Urinary bladder (tissue), 3 donors: ENCODE measurements at regions not wholly inside any gene's neighbourhood (a gene's known extent, or its start where the extent isn't known, plus 50 kb on each side); places are given as distances from the start of the nearest gene placed in this dataset.
"Not testable (repeated sequence)": the region's sequence is repeated elsewhere in the genome, so short reads cannot be mapped to it uniquely, and the experiment has no call there.

Source experiments
- DNase-seq: peaks from one replicate; pipeline ENCODE4 v3.0.0-alpha.2; 2015; ENCODE audit errors: extremely low spot score
- H3K27ac ChIP-seq: one replicate; pipeline ENCODE4 v1.5.1; 2013; ENCODE audit warnings: low read depth, mild to moderate bottlenecking, moderate library complexity
- H3K36me3 ChIP-seq: one replicate; pipeline ENCODE4 v1.6.1; 2013; ENCODE audit warnings: mild to moderate bottlenecking, moderate library complexity; ENCODE audit not compliant: insufficient read depth
- H3K4me1 ChIP-seq: one replicate; pipeline ENCODE4 v1.6.1; 2013; ENCODE audit warnings: mild to moderate bottlenecking, moderate library complexity; ENCODE audit not compliant: insufficient read depth
- H3K4me3 ChIP-seq: one replicate; pipeline ENCODE4 v1.5.1; 2013; ENCODE audit warnings: low read depth, low read length
- WGBS: extraction: QIAGEN DNeasy Blood & Tissue Kit; methylation state at CpG from one replicate; pipeline ENCODE4 v1.1.7; 2013; 5-methylcytosine and 5-hydroxymethylcytosine counted together
- donor health status: healthy with polysubstance abuse.
- donor health status: healthy.

- Histone ChIP-seq H3K27ac (no peak overlapping the region), H3K36me3 (no peaks in the 10 kb centered on the region), H3K4me3 (no peak overlapping the region), H3K4me1 (no peaks in the 10 kb centered on the region)
- 50% methylated on average over 10 of the region's 10 CpGs for WGBS
- no peak for DNase-seq
Measured at GRCh38 chr6:27742833-27743573, 169.2 kb downstream of the OR2B2 start.

GRCh38 chr6:27739902-27740301 lies 172.3 kb downstream of the OR2B2 start:
- not testable (repeated sequence) for H3K36me3 ChIP-seq, H3K27ac ChIP-seq, DNase-seq, H3K4me3 ChIP-seq, H3K4me1 ChIP-seq
- 84% methylated on average over 8 of the region's 8 CpGs for WGBS

GRCh38 chr6:27736686-27737085 lies 175.5 kb downstream of the OR2B2 start:
- Histone ChIP-seq H3K27ac (no peak overlapping the region), H3K36me3 (no peaks in the 10 kb centered on the region), H3K4me1 (no peaks in the 10 kb centered on the region), H3K4me3 (no peak overlapping the region)
- DNase-seq: no peak
- 90% methylated on average over 4 of the region's 4 CpGs for whole genome bisulfite sequencing

- H3K4me1 ChIP-seq: no peaks in the 10 kb centered on the region
- no peaks in the 10 kb centered on the region for H3K36me3 ChIP-seq
- no peak for DNase-seq
- 82% methylated on average over 16 of the region's 16 CpGs for WGBS
- no peak overlapping the region for H3K27ac ChIP-seq
- no peak overlapping the region for H3K4me3 ChIP-seq
Measured at GRCh38 chr6:27728442-27728841, 183.8 kb downstream of the OR2B2 start.

- Histone ChIP-seq H3K4me3 (no peak overlapping the region), H3K36me3 (no peaks in the 10 kb centered on the region), H3K27ac (no peak overlapping the region), H3K4me1 (no peaks in the 10 kb centered on the region)
- 53% methylated on average over 10 of the region's 10 CpGs for WGBS
- no peak for DNase-seq
Measured at GRCh38 chr6:27726619-27727023, 185.6 kb downstream of the OR2B2 start.

GRCh38 chr6:27720607-27721580 lies 191.3 kb downstream of the OR2B2 start:
- Histone ChIP-seq H3K27ac (no peak overlapping the region), H3K4me3 (no peak overlapping the region), H3K4me1 (no peaks in the 10 kb centered on the region), H3K36me3 (no peaks in the 10 kb centered on the region)
- 35% methylated on average over 19 of the region's 19 CpGs for WGBS
- DNase-seq: no peak

- not testable (repeated sequence) for H3K27ac ChIP-seq, H3K4me3 ChIP-seq, H3K4me1 ChIP-seq, DNase-seq, H3K36me3 ChIP-seq
- WGBS: 74% methylated on average over 8 of the region's 8 CpGs
Measured at GRCh38 chr6:27719039-27719438, 193.2 kb downstream of the OR2B2 start.

GRCh38 chr6:27706431-27706830 lies 205.8 kb downstream of the OR2B2 start:
- Histone ChIP-seq H3K27ac (no peak overlapping the region), H3K4me1 (no peaks in the 10 kb centered on the region), H3K36me3 (no peaks in the 10 kb centered on the region), H3K4me3 (no peak overlapping the region)
- 88% methylated on average over 3 of the region's 3 CpGs for WGBS
- DNase-seq: no peak

- Histone ChIP-seq H3K4me3 (no peak overlapping the region), H3K4me1 (no peaks in the 10 kb centered on the region), H3K36me3 (no peaks in the 10 kb centered on the region), H3K27ac (no peak overlapping the region)
- 89% methylated on average over 6 of the region's 6 CpGs for WGBS
- no peak for DNase-seq
Measured at GRCh38 chr6:27700337-27700736, 211.9 kb downstream of the OR2B2 start.

- Histone ChIP-seq H3K4me1 (no peaks in the 10 kb centered on the region), H3K4me3 (no peak overlapping the region), H3K36me3 (no peaks in the 10 kb centered on the region), H3K27ac (no peak overlapping the region)
- WGBS: 43% methylated on average over 7 of the region's 7 CpGs
- no peak for DNase-seq
Measured at GRCh38 chr6:27694547-27694874, 217.7 kb downstream of the OR2B2 start.

GRCh38 chr6:27693766-27694546 lies 218.2 kb downstream of the OR2B2 start:
- Histone ChIP-seq H3K27ac (no peak overlapping the region), H3K4me3 (peak overlapping the region; percentile 22), H3K36me3 (no peaks in the 10 kb centered on the region), H3K4me1 (no peaks in the 10 kb centered on the region)
- WGBS: under 1% methylated on average over 34 of the region's 34 CpGs
- DNase-seq: no peak

- H3K4me3 ChIP-seq, H3K36me3 ChIP-seq, DNase-seq, H3K27ac ChIP-seq, H3K4me1 ChIP-seq: not testable (repeated sequence)
- WGBS: 95% methylated on average over 10 of the region's 10 CpGs
Measured at GRCh38 chr6:27692133-27692532, 219.2 kb upstream of the ZNF184 start.

GRCh38 chr6:27688014-27688586 lies 215.2 kb upstream of the ZNF184 start:
- peak; percentile 86 for DNase-seq
- Histone ChIP-seq H3K4me1 (no peaks in the 10 kb centered on the region), H3K4me3 (peak overlapping the region; percentile 25), H3K27ac (no peak overlapping the region), H3K36me3 (no peaks in the 10 kb centered on the region)
- under 1% methylated on average over 28 of the region's 28 CpGs for WGBS
